GM18907 (cell line): ENCODE measurements at regions not wholly inside any gene's neighbourhood (a gene's known extent, or its start where the extent isn't known, plus 50 kb on each side); places are given as distances from the start of the nearest gene placed in this dataset.
"Not testable (repeated sequence)": the region's sequence is repeated elsewhere in the genome, so short reads cannot be mapped to it uniquely, and the experiment has no call there.

Experiments used
- ATAC-seq: cut with Tn5 transposase; IDR thresholded peaks from one replicate; pipeline ENCODE4 v1.9.1; 2021; ENCODE audit warnings: mild to moderate bottlenecking, moderate library complexity; ENCODE audit not compliant: unreplicated experiment

- ATAC-seq: no peak
Observed at GRCh38 chr12:24379433-24379832, 430.0 kb upstream of the SOX5 start.

GRCh38 chr12:24378548-24379407 is 429.3 kb upstream of the SOX5 start:
- peak; percentile 90 for ATAC-seq

- no peak for ATAC-seq
Observed at GRCh38 chr12:24374452-24374851, 425.0 kb upstream of the SOX5 start.

- ATAC-seq: no peak
Observed at GRCh38 chr12:24373004-24373403, 423.5 kb upstream of the SOX5 start.

GRCh38 chr12:24366514-24366913 is 417.0 kb upstream of the SOX5 start:
- ATAC-seq: no peak

- ATAC-seq: no peak
Observed at GRCh38 chr12:24364921-24365320, 415.5 kb upstream of the SOX5 start.

- no peak for ATAC-seq
Observed at GRCh38 chr12:24363177-24363754, 413.8 kb upstream of the SOX5 start.

- ATAC-seq: peak; percentile 37
Observed at GRCh38 chr12:24361877-24362580, 412.6 kb upstream of the SOX5 start.

GRCh38 chr12:24360907-24361306 is 411.4 kb upstream of the SOX5 start:
- ATAC-seq: peak; percentile 88

- peak; percentile 40 for ATAC-seq
Observed at GRCh38 chr12:24360461-24360860, 411.0 kb upstream of the SOX5 start.

GRCh38 chr12:24360057-24360456 is 410.6 kb upstream of the SOX5 start:
- no peak for ATAC-seq

- no peak for ATAC-seq
Observed at GRCh38 chr12:24359418-24359817, 409.9 kb upstream of the SOX5 start.

GRCh38 chr12:24356240-24356804 is 406.9 kb upstream of the SOX5 start:
- peak; percentile 72 for ATAC-seq

- ATAC-seq: no peak
Observed at GRCh38 chr12:24352363-24352762, 402.9 kb upstream of the SOX5 start.

GRCh38 chr12:24349051-24349799 is 399.8 kb upstream of the SOX5 start:
- no peak for ATAC-seq

GRCh38 chr12:24348180-24348579 is 398.7 kb upstream of the SOX5 start:
- ATAC-seq: not testable (repeated sequence)

GRCh38 chr12:24328261-24328660 is 378.8 kb upstream of the SOX5 start:
- no peak for ATAC-seq

GRCh38 chr12:24325331-24325730 is 375.9 kb upstream of the SOX5 start:
- ATAC-seq: no peak

GRCh38 chr12:24307716-24308335 is 358.4 kb upstream of the SOX5 start:
- ATAC-seq: no peak

GRCh38 chr12:24307153-24307552 is 357.7 kb upstream of the SOX5 start:
- no peak for ATAC-seq
